ENCODE measurements at regions not wholly inside any gene's neighbourhood (a gene's known extent, or its start where the extent isn't known, plus 50 kb on each side); places are given as distances from the start of the nearest gene placed in this dataset.
"Not testable (repeated sequence)": the region's sequence is repeated elsewhere in the genome, so short reads cannot be mapped to it uniquely, and the experiment has no call there.

- H3K36me3 ChIP-seq: no peaks in the 10 kb centered on the region
- no peaks in the 10 kb centered on the region for H3K9me3 ChIP-seq
- DNase-seq: peak; percentile 55
- H3K27me3 ChIP-seq: no peaks in the 10 kb centered on the region
- H3K4me3 ChIP-seq: no peak overlapping the region
Measured at GRCh38 chr6:14550822-14551221, 433.2 kb downstream of the CD83 start.

GRCh38 chr6:14551601-14552000 lies 434.0 kb downstream of the CD83 start:
- H3K36me3 ChIP-seq, H3K9me3 ChIP-seq, DNase-seq, H3K4me3 ChIP-seq, H3K27me3 ChIP-seq: not testable (repeated sequence)

GRCh38 chr6:14552891-14553290 lies 435.3 kb downstream of the CD83 start:
- Histone ChIP-seq H3K36me3 (no peaks in the 10 kb centered on the region), H3K4me3 (no peak overlapping the region), H3K9me3 (no peaks in the 10 kb centered on the region), H3K27me3 (no peaks in the 10 kb centered on the region)
- no peak for DNase-seq

- H3K9me3 ChIP-seq: no peaks in the 10 kb centered on the region
- no peak for DNase-seq
- H3K36me3 ChIP-seq: no peaks in the 10 kb centered on the region
- no peak overlapping the region for H3K4me3 ChIP-seq
- no peaks in the 10 kb centered on the region for H3K27me3 ChIP-seq
Measured at GRCh38 chr6:14553515-14553914, 435.9 kb downstream of the CD83 start.

- no peaks in the 10 kb centered on the region for H3K27me3 ChIP-seq
- no peaks in the 10 kb centered on the region for H3K36me3 ChIP-seq
- DNase-seq: no peak
- H3K4me3 ChIP-seq: no peak overlapping the region
- no peaks in the 10 kb centered on the region for H3K9me3 ChIP-seq
Measured at GRCh38 chr6:14555804-14556203, 438.2 kb downstream of the CD83 start.

GRCh38 chr6:14559746-14560536 lies 442.4 kb downstream of the CD83 start:
- no peak for DNase-seq
- no peaks in the 10 kb centered on the region for H3K36me3 ChIP-seq
- H3K27me3 ChIP-seq: no peaks in the 10 kb centered on the region
- no peaks in the 10 kb centered on the region for H3K9me3 ChIP-seq
- H3K4me3 ChIP-seq: no peak overlapping the region

- not testable (repeated sequence) for DNase-seq, H3K27me3 ChIP-seq, H3K4me3 ChIP-seq, H3K9me3 ChIP-seq, H3K36me3 ChIP-seq
Measured at GRCh38 chr6:14561563-14561962, 444.0 kb downstream of the CD83 start.

- Histone ChIP-seq H3K9me3 (no peaks in the 10 kb centered on the region), H3K36me3 (no peaks in the 10 kb centered on the region), H3K4me3 (no peak overlapping the region), H3K27me3 (no peaks in the 10 kb centered on the region)
- DNase-seq: no peak
Measured at GRCh38 chr6:14567842-14568241, 450.3 kb downstream of the CD83 start.

- DNase-seq: no peak
- no peaks in the 10 kb centered on the region for H3K36me3 ChIP-seq
- H3K27me3 ChIP-seq: no peaks in the 10 kb centered on the region
- H3K9me3 ChIP-seq: no peaks in the 10 kb centered on the region
- no peak overlapping the region for H3K4me3 ChIP-seq
Measured at GRCh38 chr6:14569394-14569793, 451.8 kb downstream of the CD83 start.

- DNase-seq, H3K36me3 ChIP-seq, H3K9me3 ChIP-seq, H3K27me3 ChIP-seq, H3K4me3 ChIP-seq: not testable (repeated sequence)
Measured at GRCh38 chr6:14569874-14570273, 452.3 kb downstream of the CD83 start.

GRCh38 chr6:14571001-14571400 lies 453.4 kb downstream of the CD83 start:
- H3K36me3 ChIP-seq: no peaks in the 10 kb centered on the region
- no peaks in the 10 kb centered on the region for H3K27me3 ChIP-seq
- H3K4me3 ChIP-seq: no peak overlapping the region
- H3K9me3 ChIP-seq: no peaks in the 10 kb centered on the region; the same call in 1 of the 2 replicates
- DNase-seq: no peak

- Histone ChIP-seq H3K4me3 (no peak overlapping the region), H3K9me3 (no peaks in the 10 kb centered on the region; the same call in 1 of the 2 replicates), H3K27me3 (no peaks in the 10 kb centered on the region), H3K36me3 (no peaks in the 10 kb centered on the region)
- no peak for DNase-seq
Measured at GRCh38 chr6:14571746-14572145, 454.2 kb downstream of the CD83 start.

GRCh38 chr6:14573267-14573666 lies 455.7 kb downstream of the CD83 start:
- H3K27me3 ChIP-seq: no peaks in the 10 kb centered on the region
- DNase-seq: no peak
- H3K4me3 ChIP-seq: no peak overlapping the region
- H3K9me3 ChIP-seq: no peaks in the 10 kb centered on the region; the same call in 1 of the 2 replicates
- H3K36me3 ChIP-seq: no peaks in the 10 kb centered on the region

GRCh38 chr6:14573703-14574290 lies 456.2 kb downstream of the CD83 start:
- Histone ChIP-seq H3K4me3 (no peak overlapping the region), H3K9me3 (no peaks in the 10 kb centered on the region; the same call in 1 of the 2 replicates), H3K27me3 (no peaks in the 10 kb centered on the region), H3K36me3 (no peaks in the 10 kb centered on the region)
- no peak for DNase-seq

- H3K36me3 ChIP-seq: no peaks in the 10 kb centered on the region
- H3K9me3 ChIP-seq: no peaks in the 10 kb centered on the region; the same call in 1 of the 2 replicates
- no peak overlapping the region for H3K4me3 ChIP-seq
- no peak for DNase-seq
- H3K27me3 ChIP-seq: no peaks in the 10 kb centered on the region
Measured at GRCh38 chr6:14575961-14576360, 458.4 kb downstream of the CD83 start.

GRCh38 chr6:14578994-14579393 lies 461.4 kb downstream of the CD83 start:
- Histone ChIP-seq H3K36me3 (no peaks in the 10 kb centered on the region), H3K4me3 (no peak overlapping the region), H3K27me3 (no peaks in the 10 kb centered on the region), H3K9me3 (no peaks in the 10 kb centered on the region; the same call in 1 of the 2 replicates)
- no peak for DNase-seq

GRCh38 chr6:14582749-14583148 lies 465.2 kb downstream of the CD83 start:
- DNase-seq: no peak
- Histone ChIP-seq H3K9me3 (no peaks in the 10 kb centered on the region), H3K36me3 (no peaks in the 10 kb centered on the region), H3K27me3 (no peaks in the 10 kb centered on the region), H3K4me3 (no peak overlapping the region)

GRCh38 chr6:14583826-14584225 lies 466.3 kb downstream of the CD83 start:
- Histone ChIP-seq H3K9me3 (no peaks in the 10 kb centered on the region), H3K4me3 (no peak overlapping the region), H3K36me3 (no peaks in the 10 kb centered on the region), H3K27me3 (no peaks in the 10 kb centered on the region)
- no peak for DNase-seq
